Neural cell (in vitro differentiated cells): ENCODE measurements at regions not wholly inside any gene's neighbourhood (a gene's known extent, or its start where the extent isn't known, plus 50 kb on each side); places are given as distances from the start of the nearest gene placed in this dataset.

Experiments used
- H2AFZ ChIP-seq: fragments of 200-600, 300-800 bp; sonication (generic), shearing (Covaris generic); 2 replicates; pipeline ENCODE4 v1.6.0; 2014; ENCODE audit warnings: low read depth, mild to moderate bottlenecking, antibody characterized with exemption, low read length, moderate library complexity
- H3F3A ChIP-seq: fragments of 200-600 bp; shearing (Covaris generic); 2 replicates; pipeline ENCODE4 v1.6.1; 2016; ENCODE audit warnings: mild to moderate bottlenecking, moderate library complexity, mixed read lengths, antibody characterized with exemption, low read length; ENCODE audit not compliant: insufficient read depth, poor library complexity, severe bottlenecking
- H3K27ac ChIP-seq: fragments of 200-600, 300-800 bp; sonication (generic), shearing (Covaris generic); 2 replicates; pipeline ENCODE4 v1.5.1; 2014; ENCODE audit warnings: mild to moderate bottlenecking, low read length, moderate library complexity
- H3K27me3 ChIP-seq: fragments of 300-800, 200-600 bp; sonication (generic), shearing (Covaris generic); 2 replicates; pipeline ENCODE4 v1.6.0; 2014; ENCODE audit warnings: mild to moderate bottlenecking, low read depth, low read length, moderate library complexity; ENCODE audit not compliant: insufficient read depth
- H3K36me3 ChIP-seq: fragments of 300-800, 200-600 bp; sonication (generic), shearing (Covaris generic); 2 replicates; pipeline ENCODE4 v1.5.1; 2014; ENCODE audit warnings: mild to moderate bottlenecking, antibody characterized with exemption, low read length, moderate library complexity; ENCODE audit not compliant: insufficient read depth
- H3K4me2 ChIP-seq: fragments of 300-800, 200-600 bp; sonication (generic), shearing (Covaris generic); 2 replicates; pipeline ENCODE4 v1.6.0; 2014; ENCODE audit warnings: mild to moderate bottlenecking, low read length
- H3K4me3 ChIP-seq: fragments of 300-800, 200-600 bp; sonication (generic), shearing (Covaris generic); 2 replicates; pipeline ENCODE4 v1.5.1; 2014; ENCODE audit warnings: mild to moderate bottlenecking, low read length, moderate library complexity
- H3K79me2 ChIP-seq: fragments of 200-600 bp; shearing (Covaris generic); replicated peaks from 2 replicates; pipeline ENCODE4 v1.6.0; 2014; ENCODE audit warnings: mild to moderate bottlenecking, low read length, moderate library complexity; ENCODE audit not compliant: insufficient read depth
- H3K9ac ChIP-seq: fragments of 300-800, 200-600 bp; sonication (generic), shearing (Covaris generic); 2 replicates; pipeline ENCODE4 v1.6.1; 2016; ENCODE audit warnings: mild to moderate bottlenecking, low read length, mixed read lengths
- H3K9me2 ChIP-seq: fragments of 200-600 bp; shearing (Covaris generic); 2 replicates; pipeline ENCODE4 v1.6.1; 2016; ENCODE audit warnings: mild to moderate bottlenecking, low read length, mixed read lengths; ENCODE audit not compliant: insufficient read depth
- H3K9me3 ChIP-seq: fragments of 200-600, 300-800 bp; sonication (generic), shearing (Covaris generic); 2 replicates; pipeline ENCODE4 v1.6.1; 2016; ENCODE audit warnings: mild to moderate bottlenecking, mixed run types, low read length, moderate library complexity, mixed read lengths
- H4K20me1 ChIP-seq: fragments of 200-600 bp; shearing (Covaris generic); 2 replicates; pipeline ENCODE4 v1.6.1; 2016; ENCODE audit warnings: mild to moderate bottlenecking, mixed run types; ENCODE audit not compliant: insufficient read depth
- CTCF ChIP-seq: fragments of 450-650 bp; IDR thresholded peaks from 2 replicates; pipeline ENCODE4 v1.5.1; 2014; ENCODE audit warnings: antibody characterized with exemption, mild to moderate bottlenecking, moderate library complexity; ENCODE audit not compliant: poor library complexity, severe bottlenecking
- EP300 ChIP-seq: fragments of 450-650 bp; conservative IDR thresholded peaks from 2 replicates; pipeline ENCODE4 v1.6.1; 2014; ENCODE audit warnings: antibody characterized with exemption, mild to moderate bottlenecking, moderate library complexity; ENCODE audit not compliant: poor library complexity, severe bottlenecking
- EZH2 ChIP-seq: fragments of 200-600, 300-800 bp; shearing (Covaris generic), sonication (generic); IDR thresholded peaks from 2 replicates; pipeline ENCODE4 v1.6.1; 2014; ENCODE audit warnings: antibody characterized with exemption, low read length, borderline replicate concordance, mild to moderate bottlenecking; ENCODE audit not compliant: insufficient read depth, poor library complexity, severe bottlenecking
- MXI1 ChIP-seq: fragments of 450-650 bp; conservative IDR thresholded peaks from 2 replicates; pipeline ENCODE4 v1.6.1; 2014; ENCODE audit warnings: antibody characterized with exemption, mild to moderate bottlenecking; ENCODE audit not compliant: poor library complexity, severe bottlenecking
- POLR2AphosphoS5 ChIP-seq: IDR thresholded peaks from 2 replicates; pipeline ENCODE4 v1.6.1; 2012
- RAD21 ChIP-seq: fragments of 450-650 bp; conservative IDR thresholded peaks from 2 replicates; pipeline ENCODE4 v1.6.1; 2014; ENCODE audit warnings: antibody characterized with exemption, mild to moderate bottlenecking, moderate library complexity
- REST ChIP-seq: IDR thresholded peaks from 2 replicates; pipeline ENCODE4 v1.6.1; 2012; ENCODE audit warnings: borderline replicate concordance
- SMC3 ChIP-seq: fragments of 450-650 bp; conservative IDR thresholded peaks from 2 replicates; pipeline ENCODE4 v1.6.1; 2014; ENCODE audit warnings: antibody characterized with exemption, mild to moderate bottlenecking, moderate library complexity; ENCODE audit not compliant: poor library complexity
- TAF1 ChIP-seq: IDR thresholded peaks from 2 replicates; pipeline ENCODE4 v1.6.1; 2012; ENCODE audit warnings: low read depth

- Histone ChIP-seq H3K9ac (no peak overlapping the region), H3K36me3 (no peaks in the 10 kb centered on the region), H3K4me2 (no peak overlapping the region), H3K9me2 (no peaks in the 10 kb centered on the region), H3K9me3 (no peaks in the 10 kb centered on the region), H3K79me2 (no peaks in the 10 kb centered on the region), H3K27me3 (no peaks in the 10 kb centered on the region), H4K20me1 (no peaks in the 10 kb centered on the region), H3F3A (no peaks in the 10 kb centered on the region), H3K4me3 (no peak overlapping the region), H3K27ac (no peak overlapping the region), H2AFZ (no peak overlapping the region)
- TF ChIP-seq CTCF (no peak), POLR2AphosphoS5 (peak; percentile 32)
Measured at GRCh38 chr4:188263321-188263720, 124.1 kb downstream of the TRIML1 start.

GRCh38 chr4:188266386-188266785, 127.1 kb downstream of the TRIML1 start:
- H3K4me2 ChIP-seq, result no peak overlapping the region
- H2AFZ ChIP-seq, result no peak overlapping the region
- H3K9ac ChIP-seq, result no peak overlapping the region
- H3K79me2 ChIP-seq, result no peaks in the 10 kb centered on the region
- H4K20me1 ChIP-seq, result no peaks in the 10 kb centered on the region
- H3K4me3 ChIP-seq, result no peak overlapping the region
- no peaks in the 10 kb centered on the region for H3K27me3 ChIP-seq
- H3F3A ChIP-seq, result no peaks in the 10 kb centered on the region
- no peak for TF ChIP-seq TAF1
- no peak for TF ChIP-seq POLR2AphosphoS5
- no peak for TF ChIP-seq CTCF
- TF ChIP-seq EZH2, result no peak
- no peak for TF ChIP-seq MXI1
- TF ChIP-seq EP300, result no peak
- no peak for TF ChIP-seq REST
- TF ChIP-seq SMC3, result no peak
- TF ChIP-seq RAD21, result no peak
- no peaks in the 10 kb centered on the region for H3K9me2 ChIP-seq
- no peaks in the 10 kb centered on the region for H3K36me3 ChIP-seq
- H3K27ac ChIP-seq, result no peak overlapping the region
- no peaks in the 10 kb centered on the region for H3K9me3 ChIP-seq
